ENCODE measurements at regions not wholly inside any gene's neighbourhood (a gene's known extent, or its start where the extent isn't known, plus 50 kb on each side); places are given as distances from the start of the nearest gene placed in this dataset.

GRCh38 chr5:73384861-73385260 lies 63.7 kb downstream of the FOXD1 start:
- POLR2A ChIA-PET = no interaction called here
- no peak overlapping the region for H3K27ac Mint-ChIP-seq
- intact Hi-C loops (cut with micrococcal nuclease) = loop anchor here (5.0 kb wide), 1 partner anchor 62 kb away; the partner anchor contains the start of gene FOXD1
- H3K4me3 Mint-ChIP-seq = no peak overlapping the region
- H3K36me3 Mint-ChIP-seq (ENCODE audit: low read depth) = no peaks in the 10 kb centered on the region
- ATAC-seq (ENCODE audit: low read depth) = no peak
- DNase-seq = no peak
- peaks cover 6% of the 10 kb centered on the region for H3K4me1 Mint-ChIP-seq
- H3K27me3 Mint-ChIP-seq = peaks cover 43% of the 10 kb centered on the region
- CTCF ChIA-PET = no interaction called here
- no peak for TF ChIP-seq CTCF (IDR thresholded peaks at IDR 0.05)
- peaks cover 25% of the 10 kb centered on the region for H3K9me3 Mint-ChIP-seq

- ChIA-PET CTCF (no interaction called here), POLR2A (no interaction called here)
- H3K27me3 Mint-ChIP-seq = peaks cover 59% of the 10 kb centered on the region
- intact Hi-C loops (cut with micrococcal nuclease) = loop anchor here (5.0 kb wide), 1 partner anchor 65 kb away; the partner anchor contains the start of gene FOXD1
- peaks cover 3% of the 10 kb centered on the region for H3K4me1 Mint-ChIP-seq
- no peak for DNase-seq
- peaks cover 25% of the 10 kb centered on the region for H3K9me3 Mint-ChIP-seq
- H3K36me3 Mint-ChIP-seq (ENCODE audit: low read depth) = no peaks in the 10 kb centered on the region
- no peak for TF ChIP-seq CTCF (IDR thresholded peaks at IDR 0.05)
- H3K27ac Mint-ChIP-seq = no peak overlapping the region
- H3K4me3 Mint-ChIP-seq = no peak overlapping the region
- no peak for ATAC-seq (ENCODE audit: low read depth)
Measured at GRCh38 chr5:73382401-73382740, 66.2 kb downstream of the FOXD1 start.

- TF ChIP-seq CTCF (IDR thresholded peaks at IDR 0.05) = no peak
- POLR2A ChIA-PET = no interaction called here
- Mint-ChIP-seq H3K9me3 (peaks cover 25% of the 10 kb centered on the region), H3K27me3 (peaks cover 64% of the 10 kb centered on the region), H3K27ac (no peak overlapping the region), H3K4me1 (no peaks in the 10 kb centered on the region), H3K4me3 (no peak overlapping the region), H3K36me3 (ENCODE audit: low read depth) (no peaks in the 10 kb centered on the region)
- intact Hi-C loops (cut with micrococcal nuclease) = loop anchor here (5.0 kb wide), 1 partner anchor 66 kb away; the partner anchor contains the start of gene FOXD1
- DNase-seq = no peak
- ATAC-seq (ENCODE audit: low read depth) = no peak
- CTCF ChIA-PET = no interaction called here
Measured at GRCh38 chr5:73381590-73382400, 66.8 kb downstream of the FOXD1 start.

- DNase-seq (no peak), ATAC-seq (ENCODE audit: low read depth) (no peak)
- POLR2A ChIA-PET = no interaction called here
- Mint-ChIP-seq H3K9me3 (peaks cover 23% of the 10 kb centered on the region), H3K4me1 (no peaks in the 10 kb centered on the region), H3K27me3 (peaks cover 63% of the 10 kb centered on the region), H3K4me3 (no peak overlapping the region), H3K36me3 (ENCODE audit: low read depth) (no peaks in the 10 kb centered on the region), H3K27ac (no peak overlapping the region)
- CTCF ChIA-PET = no interaction called here
- no peak for TF ChIP-seq CTCF (IDR thresholded peaks at IDR 0.05)
- intact Hi-C loops (cut with micrococcal nuclease) = loop anchor here (5.0 kb wide), 1 partner anchor 66 kb away; the partner anchor contains the start of gene FOXD1
Measured at GRCh38 chr5:73380710-73381589, 67.6 kb downstream of the FOXD1 start.

GRCh38 chr5:73380041-73380440 lies 68.5 kb downstream of the FOXD1 start:
- ChIA-PET POLR2A (no interaction called here), CTCF (no interaction called here)
- intact Hi-C loops (cut with micrococcal nuclease) = loop anchor here (5.0 kb wide), 1 partner anchor 67 kb away; the partner anchor contains the start of gene FOXD1
- no peak for ATAC-seq (ENCODE audit: low read depth)
- Mint-ChIP-seq H3K9me3 (peaks cover 16% of the 10 kb centered on the region), H3K27ac (no peak overlapping the region), H3K36me3 (ENCODE audit: low read depth) (no peaks in the 10 kb centered on the region), H3K4me1 (no peaks in the 10 kb centered on the region), H3K27me3 (peaks cover 64% of the 10 kb centered on the region), H3K4me3 (no peak overlapping the region)
- TF ChIP-seq CTCF (IDR thresholded peaks at IDR 0.05) = no peak
- no peak for DNase-seq

Data from activated B cell treated with CpG ODN at 0.5 μM for 24 hours (primary cell).